ENCODE measurements at regions not wholly inside any gene's neighbourhood (a gene's known extent, or its start where the extent isn't known, plus 50 kb on each side); places are given as distances from the start of the nearest gene placed in this dataset.

DNA sequence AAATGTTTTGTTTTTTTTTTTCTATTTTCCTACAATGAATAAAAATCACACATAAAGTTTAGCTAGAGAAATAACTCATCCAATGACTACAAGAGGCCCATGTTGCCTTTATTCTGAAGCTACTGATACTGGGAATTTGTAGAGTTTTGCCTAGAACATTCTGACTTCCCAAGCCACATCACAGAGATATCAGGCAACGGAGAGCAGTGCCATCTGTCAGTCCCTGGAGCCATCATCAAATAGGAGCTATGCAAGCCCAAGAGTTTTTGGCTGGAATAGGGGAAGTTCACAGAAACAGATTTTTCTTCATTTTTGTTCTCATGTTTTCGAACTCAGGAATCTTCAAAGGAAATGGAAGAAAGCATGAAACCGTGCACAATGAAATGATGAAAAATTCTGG, 896.6 kb downstream of the TLE1 start (continued):
- no peak for TF ChIP-seq SAP30 (IDR thresholded peaks at IDR 0.05; ENCODE audit: insufficient read depth, insufficient replicate concordance, low read length)
- TF ChIP-seq POU5F1 (IDR thresholded peaks at IDR 0.05; ENCODE audit: low read depth, low read length) = no peak
- TF ChIP-seq BCL11A (IDR thresholded peaks at IDR 0.05; ENCODE audit: low read depth in 2 of 2, low read length in 2 of 2) = no peak
- TF ChIP-seq TBP (IDR thresholded peaks at IDR 0.05; ENCODE audit: low read depth, low read length) = no peak
- TF ChIP-seq BRCA1 (IDR thresholded peaks at IDR 0.05; ENCODE audit: low read depth, low read length) = no peak
- no peak for TF ChIP-seq CHD2 (IDR thresholded peaks at IDR 0.05; ENCODE audit: low read length)
